Hepatocyte (in vitro differentiated cells): ENCODE measurements at regions not wholly inside any gene's neighbourhood (a gene's known extent, or its start where the extent isn't known, plus 50 kb on each side); places are given as distances from the start of the nearest gene placed in this dataset.

ENCODE experiments used
- DNase-seq: peaks from one replicate; pipeline ENCODE4 v3.0.0-alpha.2; 2016; ENCODE audit warnings: low spot score
- H2AFZ ChIP-seq: fragments of 200-600 bp; sonication (generic); 2 replicates; pipeline ENCODE4 v1.6.0; 2016; ENCODE audit warnings: antibody characterized with exemption, mild to moderate bottlenecking
- H3K27ac ChIP-seq: fragments of 200-600 bp; sonication (generic); 2 replicates; pipeline ENCODE4 v1.5.1; 2016; ENCODE audit warnings: mild to moderate bottlenecking
- H3K27me3 ChIP-seq: fragments of 200-600 bp; sonication (generic); 2 replicates; pipeline ENCODE4 v1.6.1; 2016
- H3K36me3 ChIP-seq: fragments of 200-600 bp; sonication (generic); replicated peaks from 2 replicates; pipeline ENCODE4 v1.5.1; 2016; ENCODE audit warnings: low read depth; ENCODE audit not compliant: insufficient read depth
- H3K4me1 ChIP-seq: fragments of 200-600 bp; sonication (generic); 2 replicates; pipeline ENCODE4 v1.5.1; 2016; ENCODE audit warnings: mild to moderate bottlenecking, moderate library complexity; ENCODE audit not compliant: insufficient read depth
- H3K4me2 ChIP-seq: fragments of 200-600 bp; sonication (generic); 2 replicates; pipeline ENCODE4 v1.6.0; 2016
- H3K4me3 ChIP-seq: fragments of 200-600 bp; sonication (generic); 2 replicates; pipeline ENCODE4 v1.5.1; 2016; ENCODE audit warnings: mild to moderate bottlenecking
- H3K79me2 ChIP-seq: fragments of 200-600 bp; sonication (generic); 2 replicates; pipeline ENCODE4 v1.6.0; 2017; ENCODE audit warnings: mild to moderate bottlenecking
- H3K9me2 ChIP-seq: fragments of 200-600 bp; sonication (generic); replicated peaks from 2 replicates; pipeline ENCODE4 v1.6.0; 2017; ENCODE audit warnings: mild to moderate bottlenecking; ENCODE audit not compliant: insufficient read depth
- H3K9me3 ChIP-seq: fragments of 200-600 bp; sonication (generic); 2 replicates; pipeline ENCODE4 v1.5.1; 2016; ENCODE audit warnings: low read depth, mild to moderate bottlenecking
- H4K20me1 ChIP-seq: fragments of 200-600 bp; sonication (generic); 2 replicates; pipeline ENCODE4 v1.6.0; 2016; ENCODE audit warnings: mild to moderate bottlenecking; ENCODE audit not compliant: insufficient read depth, poor library complexity, severe bottlenecking
- CTCF ChIP-seq: fragments of 200-600 bp; sonication (generic); IDR thresholded peaks from 2 replicates; pipeline ENCODE4 v1.5.1; 2016; ENCODE audit warnings: antibody characterized with exemption, mild to moderate bottlenecking; ENCODE audit not compliant: poor library complexity
- EZH2 ChIP-seq: fragments of 200-600 bp; sonication (generic); IDR thresholded peaks from 2 replicates; pipeline ENCODE4 v1.6.1; 2016; ENCODE audit warnings: antibody characterized with exemption, mild to moderate bottlenecking, borderline replicate concordance
- EZH2phosphoT487 ChIP-seq: fragments of 200-600 bp; sonication (generic); IDR thresholded peaks from one replicate; pipeline ENCODE4 v1.6.1; 2018; ENCODE audit warnings: antibody characterized with exemption, mild to moderate bottlenecking, low read depth, moderate library complexity; ENCODE audit not compliant: unreplicated experiment, severe bottlenecking
- WGBS: methylation state at CpG from one replicate; pipeline ENCODE4 v1.1.6; 2016; ENCODE audit warnings: low lambda C conversion rate; ENCODE audit errors: missing lambda C conversion rate; 5-methylcytosine and 5-hydroxymethylcytosine counted together

GRCh38 chr4:159684061-159684460 is 581.2 kb downstream of the RAPGEF2 start:
- no peaks in the 10 kb centered on the region for H3K27me3 ChIP-seq
- 88% methylated on average over 1 of the region's 1 CpG for WGBS
- H3K27ac ChIP-seq: no peak overlapping the region
- no peaks in the 10 kb centered on the region for H4K20me1 ChIP-seq
- no peaks in the 10 kb centered on the region for H3K79me2 ChIP-seq
- no peak overlapping the region for H3K4me2 ChIP-seq
- H3K9me3 ChIP-seq: no peaks in the 10 kb centered on the region
- TF ChIP-seq EZH2 (no peak), EZH2phosphoT487 (no peak), CTCF (no peak)
- no peaks in the 10 kb centered on the region for H3K4me1 ChIP-seq
- H3K9me2 ChIP-seq: no peaks in the 10 kb centered on the region
- DNase-seq: no peak
- H2AFZ ChIP-seq: no peak overlapping the region
- H3K4me3 ChIP-seq: no peak overlapping the region
- H3K36me3 ChIP-seq: no peaks in the 10 kb centered on the region

- TF ChIP-seq CTCF (no peak), EZH2 (no peak), EZH2phosphoT487 (no peak)
- H3K36me3 ChIP-seq: no peaks in the 10 kb centered on the region
- H3K9me2 ChIP-seq: no peaks in the 10 kb centered on the region
- H3K9me3 ChIP-seq: no peaks in the 10 kb centered on the region
- no peak overlapping the region for H2AFZ ChIP-seq
- H3K4me3 ChIP-seq: no peak overlapping the region
- DNase-seq: no peak
- no peaks in the 10 kb centered on the region for H3K27me3 ChIP-seq
- no peaks in the 10 kb centered on the region for H3K4me1 ChIP-seq
- WGBS: 48% methylated on average over 3 of the region's 3 CpGs
- no peaks in the 10 kb centered on the region for H4K20me1 ChIP-seq
- H3K4me2 ChIP-seq: peak overlapping the region; percentile 9
- no peaks in the 10 kb centered on the region for H3K79me2 ChIP-seq
- peak overlapping the region; percentile 5 for H3K27ac ChIP-seq
Measured at GRCh38 chr4:159685340-159686092, 582.6 kb downstream of the RAPGEF2 start.

GRCh38 chr4:159689526-159689925 is 586.6 kb downstream of the RAPGEF2 start:
- H3K79me2 ChIP-seq: no peaks in the 10 kb centered on the region
- H2AFZ ChIP-seq: no peak overlapping the region
- DNase-seq: no peak
- H3K27ac ChIP-seq: no peak overlapping the region
- H3K36me3 ChIP-seq: no peaks in the 10 kb centered on the region
- H3K4me1 ChIP-seq: no peaks in the 10 kb centered on the region
- no peak overlapping the region for H3K4me3 ChIP-seq
- no peaks in the 10 kb centered on the region for H3K27me3 ChIP-seq
- H3K4me2 ChIP-seq: no peak overlapping the region
- no peaks in the 10 kb centered on the region for H3K9me2 ChIP-seq
- no peak for TF ChIP-seq CTCF
- TF ChIP-seq EZH2phosphoT487: no peak
- no peak for TF ChIP-seq EZH2
- H4K20me1 ChIP-seq: no peaks in the 10 kb centered on the region
- no peaks in the 10 kb centered on the region for H3K9me3 ChIP-seq
